Bronchial epithelial cell (primary cell): ENCODE measurements at regions not wholly inside any gene's neighbourhood (a gene's known extent, or its start where the extent isn't known, plus 50 kb on each side); places are given as distances from the start of the nearest gene placed in this dataset.
A peak's percentile ranks its signal among the peaks of the same experiment; 100 is the strongest.

ENCODE experiments used
- DNase-seq: peaks from one replicate; pipeline ENCODE4 v3.0.0-alpha.2; 2010; ENCODE audit warnings: low read depth
- FAIRE-seq: peaks from 2 replicates; lab custom pipeline; 2011; peaks lifted over from hg19 to GRCh38; lab: Jason Lieb, UNC
- H3K27me3 ChIP-seq: 2 replicates; pipeline ENCODE4 v1.5.1; 2011; ENCODE audit warnings: low read length; ENCODE audit not compliant: control insufficient read depth, insufficient read depth
- H3K36me3 ChIP-seq: 2 replicates; pipeline ENCODE4 v1.5.1; 2011; ENCODE audit warnings: low read length; ENCODE audit not compliant: control insufficient read depth, insufficient read depth
- H3K4me3 ChIP-seq: 2 replicates; pipeline ENCODE4 v1.5.1; 2011; ENCODE audit warnings: mild to moderate bottlenecking, low read depth, low read length, control low read depth
- CTCF ChIP-seq: IDR thresholded peaks from 2 replicates; pipeline ENCODE4 v1.5.1; 2011; ENCODE audit warnings: mild to moderate bottlenecking, moderate library complexity, low read length, control low read depth, inconsistent platforms; ENCODE audit not compliant: insufficient read depth, severe bottlenecking

- DNase-seq, result no peak
- no peak for FAIRE-seq
- H3K27me3 ChIP-seq, result no peaks in the 10 kb centered on the region
- H3K4me3 ChIP-seq, result no peak overlapping the region
- no peaks in the 10 kb centered on the region for H3K36me3 ChIP-seq
- no peak for TF ChIP-seq CTCF
Measured at GRCh38 chr3:72483554-72484104, 364.6 kb downstream of the SHQ1 start.

GRCh38 chr3:72482589-72483321, 365.5 kb downstream of the SHQ1 start:
- H3K36me3 ChIP-seq, result no peaks in the 10 kb centered on the region
- TF ChIP-seq CTCF, result no peak
- no peaks in the 10 kb centered on the region for H3K27me3 ChIP-seq
- H3K4me3 ChIP-seq, result no peak overlapping the region
- FAIRE-seq (no peak), DNase-seq (peak; percentile 74)

DNA sequence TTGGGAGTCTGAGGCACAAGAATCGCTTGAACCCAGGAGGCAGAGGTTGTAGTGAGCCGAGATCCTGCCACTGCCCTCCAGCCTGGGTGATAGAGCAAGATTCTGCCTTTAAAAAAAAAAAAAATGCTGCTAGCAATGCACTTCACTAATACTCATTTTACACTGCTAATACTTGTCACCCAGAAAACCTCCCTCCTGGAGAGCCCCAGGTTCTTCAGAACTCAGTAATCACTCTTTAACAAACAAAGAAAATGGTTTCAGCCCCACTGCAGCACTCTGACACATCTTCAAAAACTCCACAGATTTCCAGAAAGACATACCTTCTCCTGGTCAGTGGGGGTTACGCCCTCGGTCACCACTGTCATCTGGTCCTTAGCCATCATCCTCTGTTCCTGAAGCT, 366.7 kb downstream of the SHQ1 start:
- Histone ChIP-seq H3K36me3 (no peaks in the 10 kb centered on the region), H3K4me3 (no peak overlapping the region), H3K27me3 (peaks cover 2% of the 10 kb centered on the region)
- FAIRE-seq, result no peak
- DNase-seq, result no peak
- TF ChIP-seq CTCF, result no peak

DNA sequence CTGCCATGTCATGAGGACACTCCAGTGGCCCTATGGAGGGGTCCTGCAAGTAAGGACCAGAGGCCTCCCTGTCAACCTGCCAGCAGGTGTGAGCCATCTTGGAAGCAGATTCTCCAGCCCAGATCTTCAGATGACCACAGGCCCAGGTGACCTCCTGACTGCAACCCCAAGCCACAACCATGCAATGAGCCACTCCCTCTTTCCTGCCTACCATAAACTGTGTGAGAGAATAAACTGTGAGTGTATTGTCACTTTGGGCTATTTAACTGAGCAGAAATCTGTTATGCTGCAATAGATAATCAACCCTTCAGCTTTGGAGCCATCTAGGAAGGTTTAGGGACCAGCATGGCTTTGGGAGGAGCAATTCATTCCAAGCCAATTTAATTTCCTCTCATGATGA, 367.9 kb downstream of the SHQ1 start:
- FAIRE-seq, result no peak
- no peak for DNase-seq
- Histone ChIP-seq H3K4me3 (no peak overlapping the region), H3K27me3 (peaks cover 2% of the 10 kb centered on the region), H3K36me3 (no peaks in the 10 kb centered on the region)
- TF ChIP-seq CTCF, result no peak

- no peak for FAIRE-seq
Measured at GRCh38 chr3:72479651-72480215, 368.5 kb downstream of the SHQ1 start.

More at GRCh38 chr3:72479651-72480215, 368.5 kb downstream of the SHQ1 start:
- Histone ChIP-seq H3K36me3 (no peaks in the 10 kb centered on the region), H3K4me3 (no peak overlapping the region), H3K27me3 (peaks cover 2% of the 10 kb centered on the region)
- DNase-seq, result no peak
- no peak for TF ChIP-seq CTCF
